ENCODE measurements at regions not wholly inside any gene's neighbourhood (a gene's known extent, or its start where the extent isn't known, plus 50 kb on each side); places are given as distances from the start of the nearest gene placed in this dataset.
"Not testable (repeated sequence)": the region's sequence is repeated elsewhere in the genome, so short reads cannot be mapped to it uniquely, and the experiment has no call there.

GRCh38 chr7:124208173-124208572 lies 175.3 kb upstream of the TMEM229A start:
- DNase-seq: no peak

DNA sequence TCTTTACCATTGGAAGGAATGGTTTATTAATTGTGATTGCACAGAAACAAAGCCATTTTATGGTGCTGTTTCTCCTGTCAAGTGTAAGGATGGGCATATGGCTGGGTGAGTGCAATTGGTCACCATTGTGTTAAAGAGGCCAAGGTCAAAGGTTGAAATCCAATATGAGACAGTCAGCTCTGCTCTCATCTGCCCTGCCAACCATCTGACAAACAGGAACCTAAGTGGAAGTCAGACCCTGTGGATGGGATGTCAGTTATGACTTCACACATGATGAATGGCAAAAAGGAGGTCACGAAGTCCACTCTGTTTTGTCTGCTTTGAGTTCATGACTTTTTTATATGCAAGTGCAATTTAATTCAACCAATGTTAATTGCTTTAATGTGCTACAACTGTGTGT lies 172.7 kb upstream of the TMEM229A start:
- DNase-seq: no peak

- no peak for DNase-seq
These were observed 169.7 kb upstream of the TMEM229A start for GRCh38 chr7:124202546-124202945.

DNA sequence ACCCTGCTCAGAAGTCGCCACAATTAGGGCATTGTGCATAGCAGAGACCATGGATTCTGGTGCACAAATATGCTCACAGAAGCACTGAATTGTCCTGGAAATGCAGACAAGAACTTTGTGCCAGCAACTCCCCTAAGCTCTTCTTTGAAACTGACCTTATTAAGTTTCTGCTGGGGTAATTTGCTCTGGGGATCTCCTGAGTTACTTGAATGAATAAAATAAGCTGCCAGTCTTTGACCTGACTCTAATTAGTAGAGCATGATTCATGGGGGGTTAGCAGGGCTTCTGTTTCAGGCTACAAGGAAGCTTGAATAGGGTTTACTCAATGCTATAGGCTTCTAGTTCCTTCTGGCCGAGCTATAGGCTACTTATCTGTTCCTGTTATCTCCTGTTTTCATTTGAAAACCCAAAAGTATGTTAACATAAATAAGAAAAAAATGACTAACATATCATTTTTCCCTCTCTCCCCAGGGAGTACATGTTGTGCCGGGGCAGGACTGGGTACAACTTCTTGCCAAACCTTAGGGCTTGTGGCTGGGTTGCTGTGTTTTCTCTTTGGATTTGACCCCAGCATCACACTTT lies 169.0 kb upstream of the TMEM229A start:
- DNase-seq: no peak

DNA sequence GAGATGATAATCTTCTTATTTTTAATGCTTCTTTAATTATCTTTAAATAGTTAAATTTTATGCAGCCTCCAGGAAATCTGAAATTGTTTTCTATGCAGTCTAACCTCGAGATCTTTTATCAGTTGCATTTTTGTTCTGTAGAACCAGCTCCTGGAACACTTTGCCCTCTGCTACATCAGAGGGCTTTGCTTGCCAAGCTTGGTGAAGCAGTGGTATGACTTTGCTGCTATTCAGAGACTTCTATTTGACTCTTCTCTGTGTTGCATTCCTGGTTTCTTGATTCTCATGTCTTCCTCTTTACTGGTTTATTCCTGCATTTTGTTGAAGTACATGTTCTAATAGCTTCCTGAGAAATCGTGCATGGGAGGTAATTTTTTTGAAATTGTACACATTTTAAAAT lies 163.7 kb upstream of the TMEM229A start:
- no peak for DNase-seq

GRCh38 chr7:124192885-124193284 lies 160.0 kb upstream of the TMEM229A start:
- no peak for DNase-seq

DNA sequence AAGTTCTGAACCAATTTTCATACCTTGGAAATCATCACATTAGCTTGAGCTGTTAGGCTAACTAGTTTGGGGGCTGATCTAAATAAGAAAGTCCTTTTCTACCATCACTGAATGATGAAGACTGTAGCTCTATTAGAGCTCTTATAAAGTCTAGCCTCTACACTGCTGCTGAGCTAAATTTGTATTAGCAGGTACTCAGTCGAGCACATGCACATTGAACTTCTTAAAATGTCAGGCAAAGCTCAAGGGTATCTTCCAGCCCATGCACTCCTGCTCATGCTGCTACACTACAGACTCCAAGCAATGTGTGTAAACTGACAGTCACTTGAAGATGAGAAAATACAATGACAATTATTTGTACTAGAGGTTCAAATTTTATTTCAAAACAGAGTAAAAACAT lies 158.8 kb upstream of the TMEM229A start:
- DNase-seq: no peak

- no peak for DNase-seq
These were observed 158.2 kb upstream of the TMEM229A start for GRCh38 chr7:124191030-124191429.

DNA sequence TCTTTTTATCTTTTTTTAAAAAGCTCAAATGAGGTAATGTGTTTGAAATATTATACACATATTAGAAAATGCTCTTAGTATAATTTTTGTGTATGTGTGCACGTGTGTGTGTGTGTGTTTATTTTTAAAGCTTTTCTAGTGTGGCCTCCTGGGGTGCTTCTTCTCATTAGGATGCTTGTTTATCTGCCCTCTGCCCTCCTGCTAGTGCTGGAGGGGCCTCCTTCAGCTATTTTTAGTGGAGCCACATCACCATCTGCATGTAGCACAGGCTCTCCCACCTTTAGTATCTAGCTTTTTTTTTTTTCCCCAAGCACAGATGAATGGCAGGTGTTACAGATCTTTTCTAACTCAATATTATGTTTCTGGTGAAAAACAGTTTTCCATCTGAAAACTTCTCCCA lies 155.7 kb upstream of the TMEM229A start:
- DNase-seq: no peak

DNA sequence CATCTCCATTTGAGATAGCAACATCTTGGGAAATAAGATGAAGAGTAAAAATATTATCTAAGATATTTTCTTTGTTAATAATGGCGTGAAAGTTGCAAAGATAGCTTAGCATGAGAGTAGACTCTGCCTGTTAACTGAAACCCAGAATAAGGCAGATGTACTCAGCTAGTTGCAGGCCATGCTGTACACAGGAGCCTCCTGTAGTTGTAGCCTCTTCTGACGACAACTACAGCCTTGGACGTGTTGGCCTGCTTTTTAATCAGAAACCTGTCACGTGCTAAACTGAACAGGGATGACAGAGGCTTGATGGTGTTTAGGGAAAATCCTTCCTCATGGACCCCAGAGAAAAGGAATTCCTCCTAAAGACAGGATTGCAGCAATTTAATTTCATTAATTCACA lies 155.1 kb upstream of the TMEM229A start:
- DNase-seq: no peak

GRCh38 chr7:124183649-124184048 lies 150.8 kb upstream of the TMEM229A start:
- DNase-seq: no peak

DNA sequence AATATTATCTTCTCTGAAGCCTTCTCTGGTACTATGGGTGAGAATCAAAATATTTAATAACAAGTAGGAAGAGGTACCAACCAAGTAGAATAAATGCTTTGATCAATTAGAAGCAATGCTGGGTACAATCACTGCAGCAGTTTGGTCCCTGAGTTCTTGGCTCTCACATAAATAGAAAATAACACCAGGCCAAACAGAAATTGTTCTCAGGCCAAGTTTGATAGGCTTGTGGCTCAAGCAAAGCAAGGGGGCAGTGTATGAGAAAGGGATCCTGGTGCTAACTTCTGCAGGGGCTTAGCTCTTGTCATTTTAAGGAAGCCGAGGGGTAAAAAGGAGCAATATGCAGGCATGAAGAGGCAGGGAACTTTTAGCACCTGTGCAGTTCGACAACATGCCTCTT lies 146.8 kb upstream of the TMEM229A start:
- no peak for DNase-seq

GRCh38 chr7:124177891-124178290 lies 145.0 kb upstream of the TMEM229A start:
- DNase-seq: no peak

DNA sequence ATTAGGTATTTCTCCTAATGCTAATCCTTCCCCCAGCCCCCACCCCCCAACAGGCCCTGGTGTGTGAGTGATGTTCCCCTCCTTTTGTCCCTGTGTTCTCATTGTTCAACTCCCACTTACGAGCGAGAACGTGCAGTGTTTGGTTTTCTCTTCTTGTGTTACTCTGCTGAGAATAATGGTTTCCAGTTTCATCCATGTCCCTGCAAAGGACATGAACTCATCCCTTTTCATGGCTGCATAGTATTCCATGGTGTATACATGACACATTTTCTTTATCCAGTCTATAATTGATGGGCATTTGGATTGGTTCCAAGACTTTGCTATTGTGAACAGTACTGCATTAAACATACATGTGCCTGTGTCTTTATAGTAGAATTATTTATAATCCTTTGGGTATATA lies 138.9 kb upstream of the TMEM229A start:
- not testable (repeated sequence) for DNase-seq

DNA sequence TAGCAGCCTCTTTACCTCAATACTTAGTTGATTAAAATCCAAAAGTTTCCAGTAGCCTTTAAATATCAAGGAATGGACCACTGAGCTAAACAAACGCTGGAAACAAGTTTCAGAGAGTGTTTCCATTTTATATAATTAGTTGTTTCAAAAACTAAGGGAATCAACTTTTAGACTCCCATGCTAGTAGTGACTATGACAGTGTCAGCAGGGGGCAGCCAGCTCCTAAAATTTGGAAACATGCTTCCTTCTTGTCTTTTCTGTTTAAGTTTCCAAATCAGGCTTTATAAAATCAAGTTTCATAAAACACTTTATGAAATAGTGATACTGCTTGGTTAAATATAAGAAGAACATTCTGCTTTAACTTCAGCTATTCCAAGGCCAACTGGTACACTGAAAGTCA lies 138.2 kb upstream of the TMEM229A start:
- no peak for DNase-seq

DNA sequence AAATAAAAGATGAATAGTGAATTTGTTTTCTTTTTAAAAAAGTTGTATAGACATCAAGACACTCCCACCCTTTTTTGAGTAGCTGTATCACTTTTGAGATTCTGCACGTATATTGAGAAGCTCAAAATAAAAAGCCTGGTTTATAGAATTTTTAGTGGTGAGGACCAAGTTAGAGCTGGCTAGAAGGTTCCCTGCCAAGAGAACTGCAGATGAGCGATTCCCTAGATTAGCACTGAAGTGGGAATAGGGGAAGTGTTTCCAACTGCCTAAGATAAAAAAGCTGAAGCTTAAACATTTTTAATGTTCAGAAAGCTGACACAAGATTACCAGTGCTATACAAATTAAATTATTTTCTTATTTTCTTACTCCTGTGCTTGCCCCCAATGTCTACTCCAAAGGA lies 135.7 kb upstream of the TMEM229A start:
- DNase-seq: no peak

- DNase-seq: no peak
These were observed 129.8 kb upstream of the TMEM229A start for GRCh38 chr7:124162667-124163066.

DNA sequence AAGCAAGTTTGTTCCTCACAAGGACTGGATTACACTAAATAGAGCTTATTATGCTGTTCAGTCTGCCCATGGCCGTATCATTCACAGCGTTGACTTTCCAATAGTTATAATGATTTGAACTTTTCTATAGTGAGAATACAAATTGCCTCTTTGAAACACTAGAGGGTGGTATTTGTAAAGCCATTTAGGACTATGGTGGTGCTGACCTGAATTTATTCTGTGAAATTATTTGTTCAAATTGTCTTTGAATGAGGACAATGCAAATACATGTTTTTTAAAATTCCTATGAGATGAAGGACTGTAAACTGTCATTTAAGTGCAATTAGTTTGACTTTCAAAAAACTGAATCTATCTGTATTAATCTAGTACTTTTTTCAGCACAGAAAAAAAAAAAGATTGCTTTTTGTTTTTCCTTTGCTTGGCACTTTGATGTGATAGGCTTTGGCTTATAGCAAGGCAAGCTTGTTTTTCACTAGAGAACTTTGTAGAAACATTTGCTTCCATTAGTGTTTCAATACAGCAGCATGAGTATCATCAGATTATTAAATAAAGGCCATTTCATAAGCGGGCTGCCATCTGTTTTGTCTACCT lies 122.7 kb upstream of the TMEM229A start:
- DNase-seq: peak; percentile 31

DNA sequence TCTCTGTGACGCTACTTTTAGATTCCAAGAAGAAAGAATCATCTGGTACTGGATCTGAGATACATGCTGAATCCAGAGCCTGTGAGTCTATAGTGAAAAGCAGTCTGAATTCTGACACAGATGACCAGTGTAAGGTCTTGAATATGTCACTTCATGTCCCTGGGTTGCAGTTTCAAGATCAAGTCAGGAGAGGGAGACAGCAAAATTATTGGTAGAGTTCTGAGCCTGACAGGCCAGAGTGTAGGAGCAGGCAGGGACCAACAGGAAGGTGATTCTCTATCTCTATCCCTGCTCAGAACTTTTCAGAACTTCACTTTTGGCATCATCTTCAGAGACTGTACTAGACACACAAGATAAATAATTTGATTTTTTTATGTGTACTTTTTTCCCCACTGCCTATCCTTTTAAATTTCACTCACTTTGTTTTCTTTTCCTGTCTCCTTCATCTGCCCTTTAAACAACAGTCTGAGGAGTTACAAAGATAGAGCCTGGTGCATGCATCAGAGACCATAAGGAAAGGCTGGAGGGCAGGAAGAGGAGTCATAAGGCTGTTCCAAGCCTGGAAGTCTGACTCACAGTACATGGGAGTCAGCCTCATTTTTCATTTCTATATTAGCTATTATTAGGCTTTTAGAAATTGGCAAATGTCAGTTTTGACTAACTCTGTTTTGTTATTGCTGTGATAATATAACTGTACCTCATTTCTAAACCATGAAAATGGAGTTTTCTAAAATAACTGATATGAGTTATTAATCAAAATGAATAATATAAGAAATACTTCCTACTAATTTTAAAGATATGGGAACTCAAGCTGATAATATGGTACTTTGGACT lies 120.2 kb upstream of the TMEM229A start:
- DNase-seq: no peak

GRCh38 chr7:124137664-124138063 lies 104.8 kb upstream of the TMEM229A start:
- DNase-seq: no peak

DNA sequence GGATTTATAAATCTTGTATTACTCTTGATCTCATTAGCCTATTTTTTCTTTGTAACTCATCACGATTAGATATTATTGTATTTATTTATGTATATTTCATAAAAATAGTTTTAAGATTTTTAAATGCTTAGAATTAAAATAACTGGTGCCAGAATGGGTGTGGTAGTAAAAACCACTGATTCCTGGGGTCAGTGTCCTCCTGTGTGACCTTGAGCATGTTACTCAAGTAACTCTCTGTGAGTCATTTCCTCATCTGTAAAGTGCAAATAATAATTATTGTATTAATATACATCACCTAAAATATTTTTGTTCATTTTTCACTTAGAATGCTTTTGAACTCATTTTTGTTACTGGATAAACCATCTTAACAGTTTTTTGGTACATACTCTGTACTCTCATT lies 91.3 kb upstream of the TMEM229A start:
- no peak for DNase-seq

DNA sequence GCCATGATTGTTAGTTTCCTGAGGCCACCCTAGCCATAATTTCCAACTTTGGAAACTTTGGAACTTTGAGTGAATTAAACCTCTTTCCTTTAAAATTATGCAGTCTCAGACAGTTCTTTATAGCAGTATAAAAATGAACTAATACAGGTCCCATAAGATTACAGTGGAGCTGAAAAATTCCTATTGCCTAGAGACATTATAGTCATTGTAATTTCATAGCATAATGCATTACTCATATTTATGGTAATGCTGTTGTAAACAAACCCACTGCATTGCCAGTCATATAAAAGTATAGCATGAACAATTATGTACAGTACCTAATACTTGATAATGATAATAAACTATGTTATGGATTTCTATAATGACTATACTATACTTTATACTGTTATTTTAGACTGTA lies 88.0 kb upstream of the TMEM229A start:
- no peak for DNase-seq

DNA sequence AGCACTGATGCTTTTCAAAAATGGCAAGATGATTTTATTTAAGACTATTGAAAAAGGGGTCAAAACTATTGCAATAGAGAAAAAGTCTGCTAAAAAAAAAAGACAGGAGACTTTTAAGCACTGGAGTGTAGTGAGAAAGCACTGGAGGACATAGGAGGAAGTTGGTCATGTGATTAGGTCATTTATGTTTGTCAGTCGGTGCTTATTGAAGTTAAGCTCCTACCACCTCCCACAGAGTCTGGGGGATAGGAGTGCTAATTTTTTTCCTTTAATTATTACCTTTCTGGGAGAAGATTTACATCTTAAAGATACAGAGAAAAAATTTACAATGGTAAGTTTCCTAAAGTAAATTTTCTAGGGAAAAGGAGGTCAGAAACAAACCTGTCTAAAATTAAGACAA lies 80.2 kb upstream of the TMEM229A start:
- DNase-seq: no peak

GRCh38 chr7:124106575-124106974 lies 73.7 kb upstream of the TMEM229A start:
- no peak for DNase-seq
